Midbrain (tissue), 1 donor: ENCODE measurements at regions not wholly inside any gene's neighbourhood (a gene's known extent, or its start where the extent isn't known, plus 50 kb on each side); places are given as distances from the start of the nearest gene placed in this dataset.

Experiments
- DNase-seq: peaks from one replicate; lab custom pipeline; 2025; lab: John Stamatoyannopoulos, UW

- no peak for DNase-seq
Observed at GRCh38 chr21:19244502-19245187, 841.1 kb upstream of the TMPRSS15 start.

- DNase-seq: no peak
Observed at GRCh38 chr21:19245188-19245580, 841.6 kb upstream of the TMPRSS15 start.

- DNase-seq: no peak
Observed at GRCh38 chr21:19246018-19246417, 842.4 kb upstream of the TMPRSS15 start.

- no peak for DNase-seq
Observed at GRCh38 chr21:19256934-19257660, 853.5 kb upstream of the TMPRSS15 start.

- no peak for DNase-seq
Observed at GRCh38 chr21:19261731-19262376, 858.3 kb upstream of the TMPRSS15 start.

GRCh38 chr21:19266636-19267035 lies 863.1 kb upstream of the TMPRSS15 start:
- DNase-seq: no peak

GRCh38 chr21:19268686-19269085 lies 865.1 kb upstream of the TMPRSS15 start:
- DNase-seq: no peak

- no peak for DNase-seq
Observed at GRCh38 chr21:19275065-19275464, 871.5 kb upstream of the TMPRSS15 start.

GRCh38 chr21:19276665-19277064 lies 873.1 kb upstream of the TMPRSS15 start:
- DNase-seq: no peak

- no peak for DNase-seq
Observed at GRCh38 chr21:19286876-19287275, 883.3 kb upstream of the TMPRSS15 start.

GRCh38 chr21:19290328-19290727 lies 886.7 kb upstream of the TMPRSS15 start:
- no peak for DNase-seq

GRCh38 chr21:19320291-19320690 lies 916.7 kb upstream of the TMPRSS15 start:
- DNase-seq: no peak

GRCh38 chr21:19321688-19322087 lies 918.1 kb upstream of the TMPRSS15 start:
- DNase-seq: no peak

GRCh38 chr21:19322360-19322759 lies 918.8 kb upstream of the TMPRSS15 start:
- DNase-seq: peak; percentile 43

GRCh38 chr21:19326531-19327319 lies 923.1 kb upstream of the TMPRSS15 start:
- DNase-seq: no peak

- no peak for DNase-seq
Observed at GRCh38 chr21:19328954-19329353, 925.4 kb upstream of the TMPRSS15 start.

GRCh38 chr21:19340303-19340702 lies 936.7 kb upstream of the TMPRSS15 start:
- DNase-seq: no peak

- DNase-seq: no peak
Observed at GRCh38 chr21:19340954-19341353, 937.4 kb upstream of the TMPRSS15 start.

GRCh38 chr21:19343711-19344110 lies 940.1 kb upstream of the TMPRSS15 start:
- DNase-seq: no peak

GRCh38 chr21:19350286-19350685 lies 946.7 kb upstream of the TMPRSS15 start:
- DNase-seq: no peak

GRCh38 chr21:19353256-19353655 lies 949.7 kb upstream of the TMPRSS15 start:
- no peak for DNase-seq

- no peak for DNase-seq
Observed at GRCh38 chr21:19368944-19369343, 965.4 kb upstream of the TMPRSS15 start.
